K562 (cell line): ENCODE measurements at regions not wholly inside any gene's neighbourhood (a gene's known extent, or its start where the extent isn't known, plus 50 kb on each side); places are given as distances from the start of the nearest gene placed in this dataset.

Experiments used
- ATAC-seq: fragments of 200-7000 bp; cut with Tn5 transposase; 3 replicates; pipeline ENCODE4 v1.9.1; 2020; ENCODE audit warnings: moderate library complexity
- BruUV-seq: library from RNA; stranded (reverse); fragments of 400-500 nt; replicated peaks from 2 replicates; lab custom pipeline; 2021; lab: Mats Ljungman, UMichigan
- CTCF ChIA-PET: fragments of 300-600 bp; formaldehyde crosslinking; extraction: SDS; loops from one replicate; lab custom pipeline; 2021; ENCODE audit warnings: low intra/inter-chr PET ratio; lab: Yijun Ruan, JAX
- POLR2A ChIA-PET: fragments of 300-600, 350-650 bp; sonication (Branson Sonifier 250); formaldehyde crosslinking; extraction: SDS; loops from one replicate; lab custom pipeline; 2021; ENCODE audit warnings: antibody characterized with exemption, inconsistent platforms; lab: Yijun Ruan, JAX
- DNase-seq, 4 experiments: peaks; one replicate each; pipeline versions ENCODE4 v3.0.0 to v3.0.0-alpha.2; 2011 to 2018; ENCODE audit warnings: low spot score in 3 of 4, mixed read lengths in 3 of 4; ENCODE audit errors: extremely low read depth in 1 of 4
- FAIRE-seq: peaks from 2 replicates; lab custom pipeline; 2011; peaks lifted over from hg19 to GRCh38; lab: Jason Lieb, UNC
- H2AFZ ChIP-seq: 2 replicates; pipeline ENCODE4 v1.6.0; 2011; ENCODE audit warnings: low read depth, low read length, control low read depth, inconsistent platforms
- H3K27ac ChIP-seq: fragments of 200-600 bp; 3 replicates; pipeline ENCODE4 v1.8.0; 2011; ENCODE audit warnings: low read depth, mild to moderate bottlenecking, control low read depth, inconsistent platforms, low read length, moderate library complexity, mixed read lengths; ENCODE audit errors: extremely low read depth
- H3K27me3 ChIP-seq, 2 experiments: fragments of 300-600 bp in 1 of 2; 2 replicates in 1 of 2; 3 replicates in 1 of 2; pipeline versions ENCODE4 v1.6.0 to v1.8.0; 2011; ENCODE audit warnings: inconsistent platforms in 2 of 2, low read length in 2 of 2, mild to moderate bottlenecking in 1 of 2, mixed read lengths in 1 of 2, moderate library complexity in 1 of 2; ENCODE audit not compliant: control insufficient read depth in 2 of 2, insufficient read depth in 2 of 2
- H3K36me3 ChIP-seq: fragments of 300-600 bp; 3 replicates; pipeline ENCODE4 v1.8.0; 2011; ENCODE audit warnings: mild to moderate bottlenecking, low read length, inconsistent platforms; ENCODE audit not compliant: control insufficient read depth, insufficient read depth
- H3K4me1 ChIP-seq, 2 experiments: fragments of 200-600 bp in 1 of 2; replicated peaks in 1 of 2; 2 replicates in 1 of 2; 3 replicates in 1 of 2; pipeline versions ENCODE4 v1.5.1 to v1.8.0; 2011; ENCODE audit warnings: inconsistent platforms in 2 of 2, low read length in 2 of 2, mild to moderate bottlenecking in 1 of 2, mixed read lengths in 1 of 2, moderate library complexity in 1 of 2; ENCODE audit not compliant: control insufficient read depth in 2 of 2, insufficient read depth in 2 of 2
- H3K4me2 ChIP-seq: 2 replicates; pipeline ENCODE4 v1.6.1; 2011; ENCODE audit warnings: low read length, control low read depth, inconsistent platforms, mixed read lengths; ENCODE audit not compliant: insufficient read depth
- H3K4me3 ChIP-seq: fragments of 200-600 bp; sonication (generic), shearing (Covaris generic); 2 replicates; pipeline ENCODE4 v1.5.1; 2016; ENCODE audit warnings: control low read depth, inconsistent platforms
- H3K79me2 ChIP-seq: fragments of 200-600 bp; 3 replicates; pipeline ENCODE4 v1.8.0; 2011; ENCODE audit warnings: low read length, inconsistent platforms; ENCODE audit not compliant: control insufficient read depth, insufficient read depth
- H3K9ac ChIP-seq, 2 experiments: 2 replicates each; pipeline versions ENCODE4 v1.6.0 to v1.6.1; 2011; ENCODE audit warnings: low read depth in 2 of 2, low read length in 2 of 2, control low read depth in 1 of 2, inconsistent platforms in 1 of 2, mild to moderate bottlenecking in 1 of 2, mixed read lengths in 1 of 2; ENCODE audit not compliant: insufficient read depth in 1 of 2
- H3K9me1 ChIP-seq: one replicate; pipeline ENCODE4 v1.6.0; 2011; ENCODE audit warnings: inconsistent platforms, mild to moderate bottlenecking, low read length, moderate library complexity; ENCODE audit not compliant: control insufficient read depth, insufficient read depth
- H3K9me3 ChIP-seq: replicated peaks from 2 replicates; pipeline ENCODE4 v1.5.1; 2011; ENCODE audit warnings: low read depth, low read length, inconsistent platforms; ENCODE audit not compliant: control insufficient read depth, insufficient read depth
- H4K20me1 ChIP-seq: replicated peaks from 2 replicates; pipeline ENCODE4 v1.6.1; 2011; ENCODE audit warnings: low read length, inconsistent platforms, mixed read lengths; ENCODE audit not compliant: control insufficient read depth, insufficient read depth
- ATF4 ChIP-seq: fragments of 450-650 bp; formaldehyde crosslinking; IDR thresholded peaks from 2 replicates; pipeline ENCODE4 v1.4.0; 2022; ENCODE audit warnings: mild to moderate bottlenecking, moderate library complexity
- BACH1 ChIP-seq: fragments of 200-800 bp; sonication (Bioruptor generic); IDR thresholded peaks from 2 replicates; pipeline ENCODE4 v1.6.1; 2016; ENCODE audit warnings: missing genetic modification characterization, missing compliant biosample characterization
- BRD9 ChIP-seq: fragments of 450-650 bp; IDR thresholded peaks from 2 replicates; pipeline ENCODE4 v1.6.1; 2018; ENCODE audit warnings: low read depth; ENCODE audit not compliant: partially characterized antibody
- ETS2 ChIP-seq: IDR thresholded peaks from 2 replicates; pipeline ENCODE4 v1.6.1; 2016; ENCODE audit warnings: borderline replicate concordance, missing genetic modification characterization, mild to moderate bottlenecking, moderate library complexity, missing compliant biosample characterization; ENCODE audit not compliant: poor library complexity, severe bottlenecking
- FOXP1 ChIP-seq: sonication (generic); formaldehyde crosslinking; IDR thresholded peaks from 2 replicates; pipeline ENCODE4 v1.8.0; 2022; ENCODE audit warnings: mild to moderate bottlenecking, missing genetic modification reagents
- HDGF ChIP-seq: fragments of 450-650 bp; IDR thresholded peaks from 2 replicates; pipeline ENCODE4 v1.6.1; 2016
- OTX1 ChIP-seq: fragments of 450-650 bp; formaldehyde crosslinking; IDR thresholded peaks from 2 replicates; pipeline ENCODE4 v1.4.0; 2022; ENCODE audit warnings: mild to moderate bottlenecking
- PBX2 ChIP-seq, 2 experiments: IDR thresholded peaks in 1 of 2; conservative IDR thresholded peaks in 1 of 2; 2 replicates each; pipeline ENCODE4 v1.6.1; 2016; ENCODE audit warnings: low read depth in 2 of 2, mild to moderate bottlenecking in 1 of 2, missing compliant biosample characterization in 1 of 2, missing genetic modification characterization in 1 of 2, moderate library complexity in 1 of 2
- STAT5A ChIP-seq: IDR thresholded peaks from 2 replicates; pipeline ENCODE4 v1.6.1; 2012; ENCODE audit warnings: low read length, inconsistent platforms, borderline replicate concordance
- TRIM24 ChIP-seq, 2 experiments: fragments of 450-650 bp; IDR thresholded peaks; 2 replicates each; pipeline ENCODE4 v1.6.1; 2016
- ZKSCAN1 ChIP-seq: fragments of 150-350 bp; IDR thresholded peaks from 2 replicates; pipeline ENCODE4 v1.6.1; 2016; ENCODE audit warnings: low read depth, low read length
- ZNF133 ChIP-seq: fragments of 250-450 bp; sonication (Bioruptor Pico); IDR thresholded peaks from 2 replicates; pipeline ENCODE4 v1.4.0; 2020; ENCODE audit warnings: mild to moderate bottlenecking
- ZNF224 ChIP-seq: sonication (generic); formaldehyde crosslinking; IDR thresholded peaks from 2 replicates; pipeline ENCODE4 v1.8.0; 2022; ENCODE audit warnings: mild to moderate bottlenecking, missing genetic modification reagents
- ZNF717 ChIP-seq: fragments of 250-450 bp; sonication (Bioruptor Pico); IDR thresholded peaks from 2 replicates; pipeline ENCODE4 v1.5.0; 2021
- WGBS: fragments of 100-300 bp; shearing (Covaris generic); methylation state at CpG from one replicate; pipeline ENCODE4 v1.1.6; 2016; ENCODE audit warnings: low coverage, mixed read lengths; ENCODE audit not compliant: insufficient coverage; ENCODE audit errors: missing lambda C conversion rate; 5-methylcytosine and 5-hydroxymethylcytosine counted together
- in situ Hi-C: fragments of 300-500 bp; cut with MboI; formaldehyde crosslinking; loops from 4 replicates; pipeline ENCODE4 v1.15.0; 2018; ENCODE audit warnings: inconsistent platforms, mixed read lengths
- intact Hi-C: fragments of 100-400 bp; cut with micrococcal nuclease; formaldehyde crosslinking; loops from 2 replicates; pipeline ENCODE4 v1.14.2; 2022

GRCh38 chr7:153107826-153108225, 348.3 kb downstream of the ACTR3B start:
- CTCF ChIA-PET: no interaction called here
- FAIRE-seq: no peak

More at GRCh38 chr7:153107826-153108225, 348.3 kb downstream of the ACTR3B start:
- Histone ChIP-seq H3K36me3 (no peaks in the 10 kb centered on the region), H3K9me1 (no peaks in the 10 kb centered on the region)
- no peak for ATAC-seq
- TF ChIP-seq ATF4 (CRISPR knock-in tag): no peak
- TF ChIP-seq ZNF717 (CRISPR knock-in tag): no peak
- TF ChIP-seq ZNF224 (CRISPR knock-in tag): no peak
- no peak for TF ChIP-seq PBX2 (CRISPR knock-in tag; IDR thresholded peaks at IDR 0.05; ENCODE audit: low read depth)
- no peak for TF ChIP-seq PBX2 (tag; conservative IDR thresholded peaks at IDR 0.05; ENCODE audit: low read depth)
- no peak for TF ChIP-seq TRIM24 (IDR thresholded peaks at IDR 0.05)
- no peak for TF ChIP-seq OTX1 (CRISPR knock-in tag)
- TF ChIP-seq ETS2: no peak
- no peak for TF ChIP-seq FOXP1 (CRISPR knock-in tag)
- TF ChIP-seq STAT5A: no peak
- TF ChIP-seq BACH1: no peak
- TF ChIP-seq BRD9: no peak
- no peak for TF ChIP-seq ZNF133 (CRISPR knock-in tag)
- TF ChIP-seq ZKSCAN1: no peak
- TF ChIP-seq HDGF: no peak
- TF ChIP-seq, all 486 proteins: peak for 0
- intact Hi-C loops (loop anchor here (10.0 kb wide), 1 partner anchor 213 kb away; no protein-coding TSS in a partner anchor), in situ Hi-C loops (no loop called here)
- Histone ChIP-seq H3K27ac (no peak overlapping the region), H4K20me1 (no peaks in the 10 kb centered on the region), H3K4me1 (no peaks in the 10 kb centered on the region), H2AFZ (no peak overlapping the region), H3K9me3 (0 out of 2 replicates have a peak, but pooled peaks cover 2% of the 10 kb centered on the region), H3K27me3 (peaks cover 0 to 22% of the 10 kb centered on the region in 2 experiments; a peak in 2 of 5 replicates), H3K9ac (no peak overlapping the region), H3K4me2 (no peak overlapping the region), H3K4me3 (no peak overlapping the region), H3K79me2 (no peaks in the 10 kb centered on the region)
- WGBS: under 1% methylated on average over 5 of the region's 5 CpGs
- POLR2A ChIA-PET: no interaction called here
- no TSS peak for BruUV-seq
- no peak for DNase-seq
